PFSK-1 (cell line): ENCODE measurements at regions not wholly inside any gene's neighbourhood (a gene's known extent, or its start where the extent isn't known, plus 50 kb on each side); places are given as distances from the start of the nearest gene placed in this dataset.

Source experiments
- FOXP2 ChIP-seq: optimal IDR thresholded peaks from 2 replicates; pipeline ENCODE3; 2011; ENCODE audit warnings: borderline replicate concordance, control low read depth, inconsistent platforms; ENCODE audit not compliant: insufficient read depth; ENCODE audit errors: extremely low read length, extremely low read depth
- POLR2AphosphoS5 ChIP-seq: IDR thresholded peaks from 2 replicates; pipeline ENCODE4 v1.6.1; 2012; ENCODE audit warnings: low read depth, mild to moderate bottlenecking, control low read depth, low read length, moderate library complexity
- SIN3A ChIP-seq: IDR thresholded peaks from 2 replicates; pipeline ENCODE4 v1.6.1; 2012; ENCODE audit warnings: mild to moderate bottlenecking, low read length, moderate library complexity, borderline replicate concordance; ENCODE audit not compliant: insufficient read depth
- TAF1 ChIP-seq: IDR thresholded peaks from 2 replicates; pipeline ENCODE4 v1.6.1; 2012; ENCODE audit warnings: low read length, control low read depth, borderline replicate concordance; ENCODE audit not compliant: insufficient read depth
- TF ChIP-seq, protein P1 (sequence below), 2 experiments: IDR thresholded peaks; 2 replicates each; pipeline versions ENCODE4 v1.6.1 to v1.8.0; 2011 to 2012; ENCODE audit warnings: low read depth in 2 of 2, low read length in 2 of 2, control low read depth in 1 of 2, inconsistent platforms in 1 of 2, mild to moderate bottlenecking in 1 of 2, moderate library complexity in 1 of 2; ENCODE audit not compliant: insufficient read depth in 1 of 2

DNA sequence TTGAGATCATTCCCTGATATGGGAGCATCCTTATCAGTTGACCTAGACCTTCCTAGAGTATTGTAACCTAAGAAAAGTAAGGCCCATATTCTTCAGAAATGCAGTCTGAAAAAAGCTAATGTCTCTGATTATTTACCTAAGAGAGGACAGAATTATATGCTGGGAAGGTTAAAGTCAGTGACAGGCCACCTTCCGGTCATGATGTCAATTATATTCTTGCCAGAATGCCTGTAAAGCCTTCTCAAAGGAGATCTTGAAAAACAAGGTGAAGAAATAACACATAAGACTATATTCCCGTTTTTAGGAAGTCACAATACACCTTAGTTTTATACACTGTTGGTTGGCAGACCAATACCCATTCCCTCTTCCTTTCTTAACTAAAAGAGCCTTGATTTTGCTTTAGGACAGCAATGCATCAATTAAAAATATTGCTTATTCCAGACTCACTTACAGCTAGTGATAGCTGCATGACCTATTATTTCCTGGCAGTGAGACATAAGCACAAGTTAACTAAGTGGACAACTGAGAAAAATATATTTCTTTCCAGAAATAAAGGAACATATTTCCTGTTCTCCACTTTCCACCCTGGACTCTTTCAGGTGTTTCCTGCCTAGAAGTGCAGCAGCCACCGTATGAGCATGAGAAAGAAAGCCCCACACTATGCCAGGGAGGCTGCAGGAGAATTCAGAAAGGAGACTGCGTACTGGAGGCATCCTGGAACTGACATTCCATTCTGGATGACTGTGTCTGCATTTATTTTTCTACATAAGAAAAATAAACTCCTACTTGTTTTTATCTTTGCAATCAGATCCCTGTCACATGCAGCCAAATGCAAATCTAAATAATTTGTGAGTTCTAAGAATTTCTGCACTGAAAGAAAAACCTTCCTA lies 332.9 kb upstream of the PTBP2 start:
- TF ChIP-seq SIN3A = no peak
- TF ChIP-seq TAF1 = no peak
- TF ChIP-seq, protein P1, sequence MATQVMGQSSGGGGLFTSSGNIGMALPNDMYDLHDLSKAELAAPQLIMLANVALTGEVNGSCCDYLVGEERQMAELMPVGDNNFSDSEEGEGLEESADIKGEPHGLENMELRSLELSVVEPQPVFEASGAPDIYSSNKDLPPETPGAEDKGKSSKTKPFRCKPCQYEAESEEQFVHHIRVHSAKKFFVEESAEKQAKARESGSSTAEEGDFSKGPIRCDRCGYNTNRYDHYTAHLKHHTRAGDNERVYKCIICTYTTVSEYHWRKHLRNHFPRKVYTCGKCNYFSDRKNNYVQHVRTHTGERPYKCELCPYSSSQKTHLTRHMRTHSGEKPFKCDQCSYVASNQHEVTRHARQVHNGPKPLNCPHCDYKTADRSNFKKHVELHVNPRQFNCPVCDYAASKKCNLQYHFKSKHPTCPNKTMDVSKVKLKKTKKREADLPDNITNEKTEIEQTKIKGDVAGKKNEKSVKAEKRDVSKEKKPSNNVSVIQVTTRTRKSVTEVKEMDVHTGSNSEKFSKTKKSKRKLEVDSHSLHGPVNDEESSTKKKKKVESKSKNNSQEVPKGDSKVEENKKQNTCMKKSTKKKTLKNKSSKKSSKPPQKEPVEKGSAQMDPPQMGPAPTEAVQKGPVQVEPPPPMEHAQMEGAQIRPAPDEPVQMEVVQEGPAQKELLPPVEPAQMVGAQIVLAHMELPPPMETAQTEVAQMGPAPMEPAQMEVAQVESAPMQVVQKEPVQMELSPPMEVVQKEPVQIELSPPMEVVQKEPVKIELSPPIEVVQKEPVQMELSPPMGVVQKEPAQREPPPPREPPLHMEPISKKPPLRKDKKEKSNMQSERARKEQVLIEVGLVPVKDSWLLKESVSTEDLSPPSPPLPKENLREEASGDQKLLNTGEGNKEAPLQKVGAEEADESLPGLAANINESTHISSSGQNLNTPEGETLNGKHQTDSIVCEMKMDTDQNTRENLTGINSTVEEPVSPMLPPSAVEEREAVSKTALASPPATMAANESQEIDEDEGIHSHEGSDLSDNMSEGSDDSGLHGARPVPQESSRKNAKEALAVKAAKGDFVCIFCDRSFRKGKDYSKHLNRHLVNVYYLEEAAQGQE (IDR thresholded peaks at IDR 0.05; ENCODE audit: insufficient read depth in 1 of 2, low read depth in 2 of 2, low read length in 2 of 2) = no peak
- no peak for TF ChIP-seq FOXP2
- TF ChIP-seq POLR2AphosphoS5 = no peak

DNA sequence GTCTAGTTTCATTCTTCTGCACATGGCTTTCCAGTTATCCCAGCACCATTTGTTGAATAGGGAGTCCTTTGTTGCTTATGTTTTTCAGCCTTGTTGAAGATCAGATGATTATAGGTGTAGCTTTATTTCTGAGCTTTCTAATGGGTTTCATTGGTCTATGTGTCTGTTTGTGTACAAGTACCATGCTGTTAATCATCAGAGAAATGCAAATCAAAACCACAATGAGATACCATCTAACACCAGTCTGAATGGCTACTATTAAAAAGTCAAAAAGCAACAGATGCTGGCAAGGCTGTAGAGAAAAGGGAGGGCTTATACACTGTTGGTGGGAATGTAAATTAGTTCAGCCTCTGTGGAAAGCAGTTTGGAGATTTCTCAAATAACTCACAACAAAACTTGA lies 321.5 kb upstream of the PTBP2 start:
- TF ChIP-seq SIN3A (no peak), FOXP2 (no peak)
- TF ChIP-seq, protein P1 (IDR thresholded peaks at IDR 0.05; ENCODE audit: insufficient read depth in 1 of 2, low read depth in 2 of 2, low read length in 2 of 2) = no peak

- TF ChIP-seq FOXP2 (no peak), POLR2AphosphoS5 (no peak), SIN3A (no peak), TAF1 (no peak)
- TF ChIP-seq, protein P1 (IDR thresholded peaks at IDR 0.05; ENCODE audit: insufficient read depth in 1 of 2, low read depth in 2 of 2, low read length in 2 of 2) = no peak
These were observed 312.5 kb upstream of the PTBP2 start for GRCh38 chr1:96409087-96409486.

DNA sequence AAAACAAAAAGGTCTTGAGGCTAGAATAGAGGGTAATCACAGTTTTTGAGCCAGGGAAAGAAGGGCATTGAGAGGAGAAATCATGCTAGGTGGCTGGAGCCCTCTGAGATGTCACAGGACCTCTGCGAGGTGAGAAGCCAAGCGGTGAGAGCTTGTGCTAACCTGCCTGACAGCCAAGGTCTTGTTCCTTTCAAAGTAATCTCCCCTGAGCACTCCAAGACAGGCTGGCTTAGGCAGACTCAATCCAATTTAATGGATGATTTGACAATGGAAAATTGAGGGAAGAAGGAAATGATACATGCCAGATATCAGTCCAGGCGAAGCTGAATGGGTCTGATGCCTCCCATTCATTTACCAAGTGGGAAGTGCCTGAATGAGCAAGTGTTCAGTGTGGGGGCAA lies 311.9 kb upstream of the PTBP2 start:
- no peak for TF ChIP-seq SIN3A

- TF ChIP-seq POLR2AphosphoS5 (no peak), TAF1 (no peak), SIN3A (no peak), FOXP2 (no peak)
- TF ChIP-seq, protein P1 (IDR thresholded peaks at IDR 0.05; ENCODE audit: insufficient read depth in 1 of 2, low read depth in 2 of 2, low read length in 2 of 2) = no peak
These were observed 310.6 kb upstream of the PTBP2 start for GRCh38 chr1:96411006-96411405.
